Omental fat pad (tissue), 3 donors: ENCODE measurements at regions not wholly inside any gene's neighbourhood (a gene's known extent, or its start where the extent isn't known, plus 50 kb on each side); places are given as distances from the start of the nearest gene placed in this dataset.

Experiments used
- ATAC-seq: fragments of 150-250 bp; one replicate; pipeline ENCODE4 v1.9.1; 2016; ENCODE audit warnings: mild to moderate bottlenecking, moderate library complexity; ENCODE audit not compliant: low FRiP score
- DNase-seq: peaks from one replicate; pipeline ENCODE4 v3.0.0-alpha.2; 2019; ENCODE audit warnings: low spot score
- CTCF ChIP-seq, 3 donors: fragments of 450-650 bp; IDR thresholded peaks; one replicate each; pipeline ENCODE4 v1.5.1; 2016 to 2017; ENCODE audit warnings: antibody characterized with exemption in 3 of 3, mild to moderate bottlenecking in 3 of 3, moderate library complexity in 2 of 3

- no peak for ATAC-seq
- no peak for DNase-seq
- no peak for TF ChIP-seq CTCF (IDR thresholded peaks at IDR 0.05)
Observed at GRCh38 chr4:136858903-136859302, 673.4 kb downstream of the PCDH18 start.

GRCh38 chr4:136855886-136856285 lies 676.4 kb downstream of the PCDH18 start:
- no peak for DNase-seq
- no peak for ATAC-seq
- TF ChIP-seq CTCF (IDR thresholded peaks at IDR 0.05), result no peak

- no peak for DNase-seq
- ATAC-seq, result no peak
- no peak for TF ChIP-seq CTCF (IDR thresholded peaks at IDR 0.05)
Observed at GRCh38 chr4:136850446-136850845, 681.8 kb downstream of the PCDH18 start.

GRCh38 chr4:136847881-136848621 lies 684.2 kb downstream of the PCDH18 start:
- TF ChIP-seq CTCF (IDR thresholded peaks at IDR 0.05), result no peak
- no peak for ATAC-seq
- DNase-seq, result no peak

- no peak for TF ChIP-seq CTCF (IDR thresholded peaks at IDR 0.05)
- DNase-seq (no peak), ATAC-seq (no peak)
Observed at GRCh38 chr4:136841526-136841925, 690.8 kb downstream of the PCDH18 start.

- ATAC-seq (no peak), DNase-seq (no peak)
- no peak for TF ChIP-seq CTCF (IDR thresholded peaks at IDR 0.05)
Observed at GRCh38 chr4:136838607-136839006, 693.7 kb downstream of the PCDH18 start.

- DNase-seq, result no peak
- no peak for TF ChIP-seq CTCF (IDR thresholded peaks at IDR 0.05)
- no peak for ATAC-seq
Observed at GRCh38 chr4:136831553-136831952, 700.7 kb downstream of the PCDH18 start.
